Lung (tissue), 11 donors: ENCODE measurements at regions not wholly inside any gene's neighbourhood (a gene's known extent, or its start where the extent isn't known, plus 50 kb on each side); places are given as distances from the start of the nearest gene placed in this dataset.

Experiments
- ATAC-seq: fragments of 200-7000 bp; cut with Tn5 transposase; one replicate; pipeline ENCODE4 v1.9.1; 2020; ENCODE audit warnings: moderate number of reproducible peaks; ENCODE audit not compliant: insufficient read depth, low FRiP score
- DNase-seq, 3 donors: peaks; one replicate each; pipeline ENCODE4 v3.0.0-alpha.2; 2013 to 2017
- H3K27ac ChIP-seq, 2 donors: one replicate each; pipeline ENCODE4 v1.5.1; 2013; ENCODE audit warnings: mild to moderate bottlenecking in 2 of 2, moderate library complexity in 2 of 2, control low read depth in 1 of 2, inconsistent platforms in 1 of 2, low read depth in 1 of 2, low read length in 1 of 2
- H3K27me3 ChIP-seq, 3 donors: one replicate each; pipeline ENCODE4 v1.5.1; 2013; ENCODE audit warnings: low read length in 2 of 3; ENCODE audit not compliant: control insufficient read depth in 3 of 3, insufficient read depth in 3 of 3
- H3K36me3 ChIP-seq, 4 donors: one replicate each; pipeline ENCODE4 v1.5.1; 2013; ENCODE audit warnings: low read length in 4 of 4, mild to moderate bottlenecking in 1 of 4, moderate library complexity in 1 of 4; ENCODE audit not compliant: control insufficient read depth in 4 of 4, insufficient read depth in 4 of 4
- H3K4me1 ChIP-seq, 5 donors: one replicate each; pipeline ENCODE4 v1.5.1; 2013; ENCODE audit warnings: low read length in 5 of 5, mild to moderate bottlenecking in 2 of 5, moderate library complexity in 1 of 5; ENCODE audit not compliant: control insufficient read depth in 5 of 5, insufficient read depth in 5 of 5
- H3K4me3 ChIP-seq: one replicate; pipeline ENCODE4 v1.5.1; 2013; ENCODE audit warnings: mild to moderate bottlenecking, control low read depth, moderate library complexity
- H3K9ac ChIP-seq, 2 donors: one replicate each; pipeline ENCODE4 v1.5.1; 2013; ENCODE audit warnings: low read length in 2 of 2, control low read depth in 1 of 2; ENCODE audit not compliant: insufficient read depth in 1 of 2
- H3K9me3 ChIP-seq, 4 donors: one replicate each; pipeline ENCODE4 v1.5.1; 2013; ENCODE audit warnings: low read length in 3 of 4, mild to moderate bottlenecking in 1 of 4, moderate library complexity in 1 of 4; ENCODE audit not compliant: control insufficient read depth in 4 of 4, insufficient read depth in 3 of 4
- WGBS, 2 donors: extraction: QIAGEN DNeasy Blood & Tissue Kit; methylation state at CpG; one replicate each; pipeline ENCODE4 v1.1.7; 2013; 5-methylcytosine and 5-hydroxymethylcytosine counted together
- TF ChIP-seq, protein P1 (sequence below): IDR thresholded peaks from 2 replicates; pipeline ENCODE4 v1.5.1; 2012; ENCODE audit warnings: mild to moderate bottlenecking; ENCODE audit errors: control extremely low read depth, extremely low read depth
- donor health status: control.
- donor health status: control.
- donor health status: Bipolar disorder and iron deficiency.
- donor health status: healthy.
- donor health status: DM: yes; HTN: yes; CAD: no.

DNA sequence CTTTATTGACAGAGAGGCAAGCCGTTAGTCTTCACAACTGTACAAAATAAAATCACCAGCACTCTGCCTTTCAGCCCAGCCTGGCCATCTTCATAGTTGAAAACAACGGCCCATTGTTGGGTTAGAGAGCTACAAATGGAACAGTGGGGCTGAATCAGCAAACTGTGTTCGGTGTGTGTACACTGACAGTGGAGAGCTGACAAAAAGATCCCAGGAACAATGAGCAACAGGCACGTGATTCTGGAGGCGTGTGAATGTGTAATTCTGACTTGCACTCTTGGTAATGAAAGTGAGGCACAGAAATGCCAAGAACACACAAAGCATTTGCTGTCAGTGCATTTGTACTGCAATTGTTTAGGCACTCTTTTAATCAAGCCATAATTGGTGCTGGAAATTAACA lies 303.7 kb downstream of the WDR11 start:
- Histone ChIP-seq H3K36me3 (no peaks in the 10 kb centered on the region), H3K27ac (no peak overlapping the region), H3K4me3 (no peak overlapping the region), H3K9me3 (no peaks in the 10 kb centered on the region), H3K4me1 (peaks cover 0 to 18% (median 4%) of the 10 kb centered on the region in 5 donors), H3K27me3 (no peaks in the 10 kb centered on the region), H3K9ac (no peak overlapping the region)
- 64 to 76% methylated on average over 5 of the region's 5 CpGs for WGBS, 2 donors
- TF ChIP-seq, protein P1, sequence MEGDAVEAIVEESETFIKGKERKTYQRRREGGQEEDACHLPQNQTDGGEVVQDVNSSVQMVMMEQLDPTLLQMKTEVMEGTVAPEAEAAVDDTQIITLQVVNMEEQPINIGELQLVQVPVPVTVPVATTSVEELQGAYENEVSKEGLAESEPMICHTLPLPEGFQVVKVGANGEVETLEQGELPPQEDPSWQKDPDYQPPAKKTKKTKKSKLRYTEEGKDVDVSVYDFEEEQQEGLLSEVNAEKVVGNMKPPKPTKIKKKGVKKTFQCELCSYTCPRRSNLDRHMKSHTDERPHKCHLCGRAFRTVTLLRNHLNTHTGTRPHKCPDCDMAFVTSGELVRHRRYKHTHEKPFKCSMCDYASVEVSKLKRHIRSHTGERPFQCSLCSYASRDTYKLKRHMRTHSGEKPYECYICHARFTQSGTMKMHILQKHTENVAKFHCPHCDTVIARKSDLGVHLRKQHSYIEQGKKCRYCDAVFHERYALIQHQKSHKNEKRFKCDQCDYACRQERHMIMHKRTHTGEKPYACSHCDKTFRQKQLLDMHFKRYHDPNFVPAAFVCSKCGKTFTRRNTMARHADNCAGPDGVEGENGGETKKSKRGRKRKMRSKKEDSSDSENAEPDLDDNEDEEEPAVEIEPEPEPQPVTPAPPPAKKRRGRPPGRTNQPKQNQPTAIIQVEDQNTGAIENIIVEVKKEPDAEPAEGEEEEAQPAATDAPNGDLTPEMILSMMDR: no peak
- DNase-seq: peak in 1 of 3 donors; percentile 25
- no peak for ATAC-seq

DNA sequence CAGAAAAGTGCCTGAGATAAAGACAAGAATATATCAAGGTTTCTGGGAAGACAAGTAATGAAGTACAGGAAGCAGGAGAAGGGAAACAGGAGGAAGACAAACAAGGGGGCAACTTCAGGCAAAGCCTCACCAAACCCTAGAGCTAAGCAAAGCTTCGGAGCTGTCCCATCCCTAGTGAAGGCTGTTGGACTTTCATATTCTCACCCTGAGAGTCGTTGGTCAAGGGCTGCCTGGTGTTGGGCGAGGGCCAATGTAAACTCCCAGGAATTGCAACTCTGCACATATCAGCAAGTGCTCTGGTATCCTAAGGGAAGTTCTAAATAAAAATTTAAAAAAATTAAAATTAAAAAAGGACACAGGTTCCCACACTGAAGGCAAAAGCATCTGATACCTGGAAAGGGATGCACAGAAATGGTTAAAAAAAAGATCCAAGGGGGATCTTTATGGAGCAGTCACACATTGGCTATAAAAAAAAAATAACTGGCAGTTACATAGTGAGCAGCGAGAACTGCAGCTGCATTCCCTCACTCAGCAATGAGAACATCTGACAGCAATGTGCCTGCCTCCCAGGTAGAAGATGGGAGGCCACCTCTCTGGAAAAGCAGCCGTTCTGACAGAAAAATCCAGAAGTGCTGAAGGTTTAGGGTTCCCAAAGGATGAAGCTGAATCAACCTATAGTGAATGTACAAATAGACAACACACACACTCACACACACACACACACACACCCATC lies 304.7 kb downstream of the WDR11 start:
- H3K9me3 ChIP-seq: no peaks in the 10 kb centered on the region
- no peaks in the 10 kb centered on the region for H3K36me3 ChIP-seq
- no peaks in the 10 kb centered on the region for H3K27me3 ChIP-seq
- WGBS, 2 donors: 40 to 66% methylated on average over 5 of the region's 5 CpGs
- no peak overlapping the region for H3K27ac ChIP-seq
- no peak overlapping the region for H3K9ac ChIP-seq
- TF ChIP-seq, protein P1: no peak
- peaks cover 0 to 18% (median 4%) of the 10 kb centered on the region in 5 donors for H3K4me1 ChIP-seq
- ATAC-seq (no peak), DNase-seq (peak in 2 of 3 donors; percentile 51 to 58)
- H3K4me3 ChIP-seq: no peak overlapping the region

DNA sequence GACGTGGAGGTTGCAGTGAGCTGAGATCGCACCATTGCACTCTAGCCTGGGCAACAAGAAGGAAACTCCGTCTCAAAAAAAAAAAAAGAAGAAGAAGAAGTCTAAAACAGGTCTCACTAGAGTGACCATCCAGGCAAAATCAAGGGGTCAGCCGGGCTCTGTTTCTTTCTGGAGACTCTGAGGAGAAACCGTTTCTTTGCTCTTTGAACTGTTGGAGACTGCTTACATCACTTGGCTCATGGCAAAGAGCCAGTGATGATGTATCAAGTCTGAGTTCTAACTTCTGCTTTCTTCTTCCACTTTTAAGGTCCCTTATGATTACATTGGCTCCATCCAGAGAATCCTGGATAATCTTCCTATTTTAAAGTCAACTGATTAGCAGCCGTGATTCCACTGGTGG lies 306.8 kb downstream of the WDR11 start:
- Histone ChIP-seq H3K4me3 (no peak overlapping the region), H3K27me3 (no peaks in the 10 kb centered on the region), H3K4me1 (peaks cover 0 to 18% (median 4%) of the 10 kb centered on the region in 5 donors), H3K9me3 (no peaks in the 10 kb centered on the region), H3K36me3 (no peaks in the 10 kb centered on the region), H3K9ac (no peak overlapping the region), H3K27ac (no peak overlapping the region)
- WGBS, 2 donors: 34 to 39% methylated on average over 4 to 5 of the region's 6 CpGs
- peak; percentile 65 to 90 (median 88) for DNase-seq
- TF ChIP-seq, protein P1: no peak
- no peak for ATAC-seq
